DOHH2 (cell line): ENCODE measurements at regions not wholly inside any gene's neighbourhood (a gene's known extent, or its start where the extent isn't known, plus 50 kb on each side); places are given as distances from the start of the nearest gene placed in this dataset.

Source experiments
- EZH2phosphoT487 ChIP-seq: fragments of 200-600 bp; sonication (generic); IDR thresholded peaks from 2 replicates; pipeline ENCODE4 v1.6.1; 2017; ENCODE audit warnings: borderline replicate concordance, mild to moderate bottlenecking, antibody characterized with exemption, low read length, moderate library complexity, mixed read lengths
- TF ChIP-seq, protein P1 (sequence below): fragments of 200-600 bp; sonication (generic); IDR thresholded peaks from one replicate; pipeline ENCODE4 v1.5.1; 2014; ENCODE audit warnings: antibody characterized with exemption, mild to moderate bottlenecking, low read depth, low read length; ENCODE audit not compliant: poor library complexity, severe bottlenecking

DNA sequence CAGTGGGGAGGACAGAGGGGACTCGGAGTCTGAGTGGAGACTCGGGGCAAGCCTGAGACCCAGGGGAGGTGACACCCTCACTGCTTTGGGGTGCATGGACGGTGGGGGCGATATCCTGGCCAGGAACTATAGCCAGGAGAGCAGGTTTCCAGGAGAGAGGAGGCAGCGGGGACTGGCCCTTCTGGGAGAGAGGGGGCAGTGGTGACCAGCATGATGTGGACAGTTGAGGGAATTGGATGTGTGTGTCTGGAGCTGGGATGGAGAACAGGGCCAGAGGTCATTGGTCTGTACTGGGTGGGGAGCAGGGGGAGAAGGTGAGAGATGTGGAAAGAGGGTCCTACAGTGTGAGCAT lies 63.6 kb downstream of the ACKR3 start:
- TF ChIP-seq, protein P1, sequence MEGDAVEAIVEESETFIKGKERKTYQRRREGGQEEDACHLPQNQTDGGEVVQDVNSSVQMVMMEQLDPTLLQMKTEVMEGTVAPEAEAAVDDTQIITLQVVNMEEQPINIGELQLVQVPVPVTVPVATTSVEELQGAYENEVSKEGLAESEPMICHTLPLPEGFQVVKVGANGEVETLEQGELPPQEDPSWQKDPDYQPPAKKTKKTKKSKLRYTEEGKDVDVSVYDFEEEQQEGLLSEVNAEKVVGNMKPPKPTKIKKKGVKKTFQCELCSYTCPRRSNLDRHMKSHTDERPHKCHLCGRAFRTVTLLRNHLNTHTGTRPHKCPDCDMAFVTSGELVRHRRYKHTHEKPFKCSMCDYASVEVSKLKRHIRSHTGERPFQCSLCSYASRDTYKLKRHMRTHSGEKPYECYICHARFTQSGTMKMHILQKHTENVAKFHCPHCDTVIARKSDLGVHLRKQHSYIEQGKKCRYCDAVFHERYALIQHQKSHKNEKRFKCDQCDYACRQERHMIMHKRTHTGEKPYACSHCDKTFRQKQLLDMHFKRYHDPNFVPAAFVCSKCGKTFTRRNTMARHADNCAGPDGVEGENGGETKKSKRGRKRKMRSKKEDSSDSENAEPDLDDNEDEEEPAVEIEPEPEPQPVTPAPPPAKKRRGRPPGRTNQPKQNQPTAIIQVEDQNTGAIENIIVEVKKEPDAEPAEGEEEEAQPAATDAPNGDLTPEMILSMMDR, result no peak
- no peak for TF ChIP-seq EZH2phosphoT487
